DMS53 (cell line): ENCODE measurements at regions not wholly inside any gene's neighbourhood (a gene's known extent, or its start where the extent isn't known, plus 50 kb on each side); places are given as distances from the start of the nearest gene placed in this dataset.

Experiments
- DNase-seq: peaks from one replicate; lab custom pipeline; 2025; lab: John Stamatoyannopoulos, UW

- no peak for DNase-seq
Observed at GRCh38 chr2:175463169-175463568, 281.7 kb upstream of the ATP5MC3 start.

DNA sequence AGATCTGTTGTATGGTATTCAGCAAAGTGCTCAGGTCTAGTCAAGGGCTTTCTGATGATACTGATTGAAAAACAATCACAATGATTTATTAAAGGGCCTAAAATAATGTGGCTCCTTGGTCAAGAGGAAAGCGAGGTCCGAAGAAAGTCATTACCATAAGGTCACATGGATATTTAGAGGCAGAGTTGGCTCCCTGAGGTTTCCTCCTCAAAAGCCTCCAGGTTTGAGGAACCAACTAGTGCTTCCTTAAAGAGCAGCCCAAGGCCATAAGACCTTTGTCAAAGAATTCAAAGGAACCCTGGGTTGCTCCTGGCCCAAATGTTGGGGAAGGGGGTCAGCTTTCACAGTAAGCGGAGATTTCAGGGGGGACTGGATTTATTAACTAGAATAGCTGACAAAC lies 280.7 kb upstream of the ATP5MC3 start:
- no peak for DNase-seq

GRCh38 chr2:175461839-175462238 lies 280.3 kb upstream of the ATP5MC3 start:
- peak; percentile 97 for DNase-seq

- no peak for DNase-seq
Observed at GRCh38 chr2:175457895-175458448, 276.5 kb upstream of the ATP5MC3 start.

- DNase-seq, result no peak
Observed at GRCh38 chr2:175454953-175455389, 273.5 kb upstream of the ATP5MC3 start.

DNA sequence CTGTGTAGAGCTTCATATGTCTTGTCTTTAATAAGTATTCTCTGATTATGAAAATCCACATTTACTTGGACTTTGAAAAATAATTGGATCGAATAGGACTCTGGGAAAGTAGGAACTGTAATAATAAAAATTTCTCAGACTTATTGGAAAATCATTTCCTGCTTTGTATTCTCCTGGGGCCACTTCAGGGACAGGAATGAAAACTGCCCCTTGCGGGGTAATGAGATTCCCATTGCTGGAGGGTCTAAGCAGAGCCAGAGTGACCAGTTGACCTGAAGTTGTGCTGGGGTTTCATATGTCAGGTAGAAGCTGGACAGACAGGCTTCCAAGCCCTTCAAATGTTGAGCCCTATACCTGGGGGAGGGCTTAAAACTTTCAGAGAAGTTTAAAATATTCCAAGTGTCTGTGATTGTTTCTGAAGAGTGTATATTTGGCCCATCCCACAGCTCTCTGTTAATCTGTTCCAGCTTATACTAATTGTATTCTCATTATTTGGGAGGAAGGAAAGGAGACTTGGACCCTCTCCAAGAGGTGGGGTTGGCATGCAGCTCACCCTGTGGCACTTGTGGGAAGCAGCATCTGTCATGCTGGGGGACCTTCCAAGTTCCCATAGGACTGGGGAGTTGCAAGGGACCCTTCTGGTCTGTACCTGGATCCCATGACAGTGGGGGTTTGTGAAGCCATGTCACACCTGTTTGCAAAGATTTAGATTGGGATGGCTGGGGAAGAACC lies 268.7 kb upstream of the ATP5MC3 start:
- DNase-seq, result no peak

GRCh38 chr2:175449616-175450015 lies 268.1 kb upstream of the ATP5MC3 start:
- no peak for DNase-seq

GRCh38 chr2:175446201-175446600 lies 264.7 kb upstream of the ATP5MC3 start:
- no peak for DNase-seq

- peak; percentile 15 for DNase-seq
Observed at GRCh38 chr2:175445281-175445680, 263.8 kb upstream of the ATP5MC3 start.

GRCh38 chr2:175442441-175442840 lies 260.9 kb upstream of the ATP5MC3 start:
- no peak for DNase-seq

GRCh38 chr2:175441181-175441761 lies 259.8 kb upstream of the ATP5MC3 start:
- DNase-seq, result no peak

DNA sequence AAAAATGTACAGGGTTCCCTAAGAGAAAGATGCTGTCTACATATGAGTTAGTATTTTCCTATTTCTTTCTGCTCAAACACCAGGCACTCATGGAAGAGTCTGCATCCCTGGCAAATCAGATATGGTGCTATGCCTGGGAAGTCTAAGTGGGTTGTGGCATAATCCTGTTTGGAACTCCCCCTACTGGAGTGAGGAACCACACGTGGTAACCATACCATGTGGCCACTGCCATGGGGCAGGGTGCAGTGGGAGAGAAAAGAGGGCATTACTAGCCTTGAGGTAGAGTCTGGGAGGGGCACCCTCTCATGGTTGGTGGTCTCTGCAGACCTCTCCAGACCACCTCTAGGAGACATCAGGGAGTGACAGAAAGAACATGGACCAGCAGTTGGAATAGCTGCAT lies 257.9 kb upstream of the ATP5MC3 start:
- DNase-seq, result peak; percentile 42

DNA sequence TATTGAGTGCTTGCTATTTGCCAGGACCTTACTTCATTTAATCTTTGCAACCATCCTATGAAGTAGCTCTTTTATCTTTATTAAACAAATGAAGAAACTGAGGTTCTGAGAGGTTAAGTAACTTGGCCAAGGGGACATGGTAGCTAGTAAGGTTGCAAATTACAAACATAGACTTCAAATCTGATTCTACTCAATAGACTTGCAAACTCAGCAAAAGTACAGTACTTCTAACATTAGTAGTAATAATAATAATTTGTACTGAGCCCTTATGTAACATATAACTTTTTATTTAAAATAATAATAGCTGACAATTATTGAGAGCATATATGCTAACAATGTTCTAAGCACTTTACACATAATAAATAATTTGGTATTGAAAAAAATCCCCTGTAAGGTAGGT lies 255.7 kb upstream of the ATP5MC3 start:
- DNase-seq, result no peak

GRCh38 chr2:175436076-175436475 lies 254.6 kb upstream of the ATP5MC3 start:
- peak; percentile 21 for DNase-seq

GRCh38 chr2:175435012-175435411 lies 253.5 kb upstream of the ATP5MC3 start:
- no peak for DNase-seq

- DNase-seq, result no peak
Observed at GRCh38 chr2:175432793-175433192, 251.3 kb upstream of the ATP5MC3 start.

DNA sequence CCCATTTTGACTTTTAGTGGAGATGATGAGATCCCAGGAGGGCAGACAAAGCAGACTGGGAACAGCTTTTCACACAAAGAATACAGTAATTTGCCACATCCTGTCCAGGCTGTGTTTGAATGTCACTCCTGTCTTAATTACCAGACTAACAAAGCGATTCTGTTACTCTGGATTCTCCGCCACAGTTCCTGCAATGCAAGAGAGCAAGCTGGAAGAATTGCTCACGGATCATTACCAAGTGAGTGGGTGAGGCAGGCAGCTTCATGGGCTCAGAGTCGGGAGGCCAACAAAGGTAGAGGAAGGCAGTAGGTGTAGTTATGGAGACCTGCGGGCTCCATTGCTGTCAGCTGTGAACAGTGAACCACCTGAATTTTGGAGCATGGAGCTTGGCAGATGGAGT lies 250.5 kb upstream of the ATP5MC3 start:
- no peak for DNase-seq

GRCh38 chr2:175431101-175431946 lies 249.8 kb upstream of the ATP5MC3 start:
- no peak for DNase-seq

- DNase-seq, result no peak
Observed at GRCh38 chr2:175430236-175430635, 248.7 kb upstream of the ATP5MC3 start.

- DNase-seq, result no peak
Observed at GRCh38 chr2:175418224-175418835, 236.8 kb upstream of the ATP5MC3 start.

DNA sequence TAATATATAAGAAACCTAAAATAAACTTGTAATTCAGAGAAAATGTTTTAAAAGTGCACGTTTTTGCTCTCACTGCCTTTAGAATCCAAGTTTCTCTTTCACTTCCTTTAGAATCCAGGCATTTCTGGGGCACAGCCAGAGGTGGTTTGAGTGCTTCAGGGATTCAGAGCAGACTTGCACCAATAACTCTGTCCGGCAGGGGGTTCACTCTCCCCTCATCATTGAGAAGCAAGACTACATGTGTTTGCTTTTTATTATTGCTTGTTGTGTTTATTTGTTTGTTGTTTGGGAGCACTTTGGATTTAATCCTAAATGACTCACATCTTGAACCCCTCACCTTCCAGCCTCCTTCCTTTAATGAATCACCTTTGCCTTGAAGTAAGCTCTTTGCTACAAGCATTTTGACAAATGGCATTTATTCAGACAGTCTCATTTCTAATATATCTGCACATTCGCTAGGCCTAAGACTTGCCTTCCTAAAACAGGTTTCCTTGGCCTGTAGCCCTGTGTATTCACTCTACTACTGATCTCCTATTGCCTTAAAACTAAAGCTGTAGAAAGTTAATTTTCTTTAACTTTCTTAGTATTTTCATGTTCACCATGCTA lies 233.5 kb upstream of the ATP5MC3 start:
- DNase-seq, result peak; percentile 85
